ENCODE measurements at regions not wholly inside any gene's neighbourhood (a gene's known extent, or its start where the extent isn't known, plus 50 kb on each side); places are given as distances from the start of the nearest gene placed in this dataset.

GRCh38 chr4:145285928-145286327 is 105.5 kb upstream of the OTUD4 start:
- TF ChIP-seq, protein P1, sequence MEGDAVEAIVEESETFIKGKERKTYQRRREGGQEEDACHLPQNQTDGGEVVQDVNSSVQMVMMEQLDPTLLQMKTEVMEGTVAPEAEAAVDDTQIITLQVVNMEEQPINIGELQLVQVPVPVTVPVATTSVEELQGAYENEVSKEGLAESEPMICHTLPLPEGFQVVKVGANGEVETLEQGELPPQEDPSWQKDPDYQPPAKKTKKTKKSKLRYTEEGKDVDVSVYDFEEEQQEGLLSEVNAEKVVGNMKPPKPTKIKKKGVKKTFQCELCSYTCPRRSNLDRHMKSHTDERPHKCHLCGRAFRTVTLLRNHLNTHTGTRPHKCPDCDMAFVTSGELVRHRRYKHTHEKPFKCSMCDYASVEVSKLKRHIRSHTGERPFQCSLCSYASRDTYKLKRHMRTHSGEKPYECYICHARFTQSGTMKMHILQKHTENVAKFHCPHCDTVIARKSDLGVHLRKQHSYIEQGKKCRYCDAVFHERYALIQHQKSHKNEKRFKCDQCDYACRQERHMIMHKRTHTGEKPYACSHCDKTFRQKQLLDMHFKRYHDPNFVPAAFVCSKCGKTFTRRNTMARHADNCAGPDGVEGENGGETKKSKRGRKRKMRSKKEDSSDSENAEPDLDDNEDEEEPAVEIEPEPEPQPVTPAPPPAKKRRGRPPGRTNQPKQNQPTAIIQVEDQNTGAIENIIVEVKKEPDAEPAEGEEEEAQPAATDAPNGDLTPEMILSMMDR (IDR thresholded peaks at IDR 0.05), result no peak
- TF ChIP-seq POLR2A (IDR thresholded peaks at IDR 0.05), result no peak

Measured in heart left ventricle (tissue), 13 donors.